Activated T-cell treated with anti-CD3 and anti-CD28 coated beads, Interleukin-2, amount 50 U/mL, for 72 hours (primary cell): ENCODE measurements at regions not wholly inside any gene's neighbourhood (a gene's known extent, or its start where the extent isn't known, plus 50 kb on each side); places are given as distances from the start of the nearest gene placed in this dataset.

Experiments used
- ATAC-seq, 2 donors: fragments of 150-1000 bp; cut with Tn5 transposase; replicated peaks in 1 of 2; 2 replicates each; pipeline ENCODE4 v1.10.0; 2021; ENCODE audit warnings: moderate library complexity in 2 of 2, mild to moderate bottlenecking in 1 of 2
- DNase-seq, 2 donors: peaks; one replicate each; pipeline ENCODE4 v3.0.0; 2021 to 2022; ENCODE audit warnings: mixed read lengths in 1 of 2
- H3K27ac Mint-ChIP-seq: one replicate; pipeline ENCODE4 v1.8.0; 2022; ENCODE audit warnings: mild to moderate bottlenecking, moderate library complexity, mixed read lengths
- H3K27me3 Mint-ChIP-seq: one replicate; pipeline ENCODE4 v1.8.0; 2022; ENCODE audit warnings: low read depth, mixed read lengths
- H3K36me3 Mint-ChIP-seq, 2 donors: one replicate each; pipeline ENCODE4 v1.8.0; 2022; ENCODE audit warnings: mixed read lengths in 2 of 2, mild to moderate bottlenecking in 1 of 2; ENCODE audit not compliant: insufficient read depth in 2 of 2
- H3K4me1 Mint-ChIP-seq: one replicate; pipeline ENCODE4 v1.8.0; 2022; ENCODE audit warnings: low read depth, mixed read lengths
- H3K4me3 Mint-ChIP-seq, 2 donors: one replicate each; pipeline ENCODE4 v1.8.0; 2022; ENCODE audit warnings: mild to moderate bottlenecking in 2 of 2, mixed read lengths in 2 of 2, moderate library complexity in 2 of 2
- H3K9me3 Mint-ChIP-seq, 2 donors: one replicate each; pipeline ENCODE4 v1.8.0; 2022; ENCODE audit warnings: mixed read lengths in 2 of 2

- Mint-ChIP-seq H3K9me3 (peaks cover 4 to 5% of the 10 kb centered on the region in 2 donors), H3K4me3 (no peak overlapping the region), H3K36me3 (peaks cover 0 to 2% of the 10 kb centered on the region in 2 donors), H3K27ac (no peak overlapping the region), H3K27me3 (peaks cover 6% of the 10 kb centered on the region), H3K4me1 (peaks cover 29% of the 10 kb centered on the region)
- no peak for ATAC-seq
- no peak for DNase-seq
Observed at GRCh38 chr16:79848719-79849118, 248.2 kb upstream of the MAF start.

GRCh38 chr16:79847569-79847968, 247.0 kb upstream of the MAF start:
- Mint-ChIP-seq H3K36me3 (no peaks in the 10 kb centered on the region), H3K9me3 (peaks cover 0 to 2% of the 10 kb centered on the region in 2 donors), H3K4me1 (peaks cover 38% of the 10 kb centered on the region), H3K27me3 (peaks cover 6% of the 10 kb centered on the region), H3K27ac (no peak overlapping the region), H3K4me3 (no peak overlapping the region)
- DNase-seq, result no peak
- no peak for ATAC-seq

- ATAC-seq (no peak), DNase-seq (no peak)
- H3K4me1 Mint-ChIP-seq, result peaks cover 38% of the 10 kb centered on the region
- no peak overlapping the region for H3K27ac Mint-ChIP-seq
- no peaks in the 10 kb centered on the region for H3K36me3 Mint-ChIP-seq
- peaks cover 6% of the 10 kb centered on the region for H3K27me3 Mint-ChIP-seq
- H3K4me3 Mint-ChIP-seq, result no peak overlapping the region
- H3K9me3 Mint-ChIP-seq, result peaks cover 0 to 2% of the 10 kb centered on the region in 2 donors
Observed at GRCh38 chr16:79847101-79847500, 246.6 kb upstream of the MAF start.

- peak overlapping the region; percentile 41 to 44 for H3K4me3 Mint-ChIP-seq
- peak; percentile 21 to 31 for DNase-seq
- ATAC-seq, result peak; percentile 30 to 43
- H3K4me1 Mint-ChIP-seq, result peaks cover 38% of the 10 kb centered on the region
- H3K36me3 Mint-ChIP-seq, result no peaks in the 10 kb centered on the region
- no peak overlapping the region for H3K27ac Mint-ChIP-seq
- peaks cover 0 to 2% of the 10 kb centered on the region in 2 donors for H3K9me3 Mint-ChIP-seq
- H3K27me3 Mint-ChIP-seq, result peaks cover 12% of the 10 kb centered on the region
Observed at GRCh38 chr16:79845734-79846135, 245.2 kb upstream of the MAF start.

GRCh38 chr16:79845033-79845733, 244.6 kb upstream of the MAF start:
- Mint-ChIP-seq H3K4me1 (peaks cover 38% of the 10 kb centered on the region), H3K9me3 (peaks cover 0 to 2% of the 10 kb centered on the region in 2 donors), H3K27ac (no peak overlapping the region), H3K4me3 (peak overlapping the region; percentile 41 to 61), H3K36me3 (no peaks in the 10 kb centered on the region), H3K27me3 (peaks cover 12% of the 10 kb centered on the region)
- ATAC-seq (peak; percentile 48 to 53), DNase-seq (peak; percentile 10 to 18)

GRCh38 chr16:79844603-79845002, 244.1 kb upstream of the MAF start:
- peak overlapping the region; percentile 61 to 83 for H3K4me3 Mint-ChIP-seq

GRCh38 chr16:79843631-79844043, 243.1 kb upstream of the MAF start:
- peaks cover 34% of the 10 kb centered on the region for H3K4me1 Mint-ChIP-seq
- H3K27ac Mint-ChIP-seq, result peak overlapping the region; percentile 92
- peaks cover 12% of the 10 kb centered on the region for H3K27me3 Mint-ChIP-seq
- H3K36me3 Mint-ChIP-seq, result no peaks in the 10 kb centered on the region
- peak overlapping the region; percentile 43 to 83 for H3K4me3 Mint-ChIP-seq
- DNase-seq (peak; percentile 31 to 37), ATAC-seq (peak; percentile 87)
- peaks cover 0 to 2% of the 10 kb centered on the region in 2 donors for H3K9me3 Mint-ChIP-seq

More at GRCh38 chr16:79844603-79845002, 244.1 kb upstream of the MAF start:
- no peak overlapping the region for H3K27ac Mint-ChIP-seq
- no peaks in the 10 kb centered on the region for H3K36me3 Mint-ChIP-seq
- H3K9me3 Mint-ChIP-seq, result peaks cover 0 to 2% of the 10 kb centered on the region in 2 donors
- ATAC-seq (no peak), DNase-seq (no peak)
- H3K27me3 Mint-ChIP-seq, result peaks cover 12% of the 10 kb centered on the region
- H3K4me1 Mint-ChIP-seq, result peaks cover 36% of the 10 kb centered on the region

GRCh38 chr16:79843145-79843544, 242.6 kb upstream of the MAF start:
- no peaks in the 10 kb centered on the region for H3K36me3 Mint-ChIP-seq
- DNase-seq (no peak), ATAC-seq (peak in 1 of 2 donors; percentile 1)
- H3K4me1 Mint-ChIP-seq, result peaks cover 34% of the 10 kb centered on the region
- peak overlapping the region in 1 of 2 donors; percentile 83 for H3K4me3 Mint-ChIP-seq
- H3K27me3 Mint-ChIP-seq, result peaks cover 12% of the 10 kb centered on the region
- H3K27ac Mint-ChIP-seq, result peak overlapping the region; percentile 92
- peaks cover 0 to 2% of the 10 kb centered on the region in 2 donors for H3K9me3 Mint-ChIP-seq

GRCh38 chr16:79842197-79842596, 241.7 kb upstream of the MAF start:
- DNase-seq (no peak), ATAC-seq (no peak)
- Mint-ChIP-seq H3K4me3 (no peak overlapping the region), H3K36me3 (no peaks in the 10 kb centered on the region), H3K9me3 (peaks cover 0 to 2% of the 10 kb centered on the region in 2 donors), H3K4me1 (peaks cover 34% of the 10 kb centered on the region), H3K27ac (no peak overlapping the region), H3K27me3 (peaks cover 6% of the 10 kb centered on the region)

GRCh38 chr16:79839466-79840341, 239.2 kb upstream of the MAF start:
- Mint-ChIP-seq H3K27me3 (peaks cover 6% of the 10 kb centered on the region), H3K4me1 (peaks cover 19% of the 10 kb centered on the region), H3K9me3 (peaks cover 2% of the 10 kb centered on the region in 2 donors), H3K36me3 (no peaks in the 10 kb centered on the region), H3K27ac (no peak overlapping the region), H3K4me3 (no peak overlapping the region)
- DNase-seq, result no peak
- no peak for ATAC-seq

- Mint-ChIP-seq H3K36me3 (no peaks in the 10 kb centered on the region), H3K9me3 (peaks cover 2% of the 10 kb centered on the region in 2 donors), H3K4me1 (peaks cover 9% of the 10 kb centered on the region), H3K27me3 (peaks cover 6% of the 10 kb centered on the region), H3K4me3 (no peak overlapping the region), H3K27ac (no peak overlapping the region)
- DNase-seq (no peak), ATAC-seq (no peak)
Observed at GRCh38 chr16:79838496-79839259, 238.1 kb upstream of the MAF start.

GRCh38 chr16:79836144-79836543, 235.6 kb upstream of the MAF start:
- Mint-ChIP-seq H3K4me1 (no peaks in the 10 kb centered on the region), H3K27me3 (peaks cover under 1% of the 10 kb centered on the region), H3K9me3 (peaks cover 0 to 2% of the 10 kb centered on the region in 2 donors), H3K27ac (no peak overlapping the region), H3K4me3 (no peak overlapping the region), H3K36me3 (no peaks in the 10 kb centered on the region)
- DNase-seq (no peak), ATAC-seq (no peak)
